H9 (cell line): ENCODE measurements at regions not wholly inside any gene's neighbourhood (a gene's known extent, or its start where the extent isn't known, plus 50 kb on each side); places are given as distances from the start of the nearest gene placed in this dataset.

ENCODE experiments used
- DNase-seq: peaks from one replicate; pipeline ENCODE4 v3.0.0-alpha.2; 2017
- H2AFZ ChIP-seq: one replicate; pipeline ENCODE4 v1.6.1; 2013; ENCODE audit warnings: mild to moderate bottlenecking, low read length, control low read depth, moderate library complexity
- H2AK5ac ChIP-seq: 2 replicates; pipeline ENCODE4 v1.6.1; 2013; ENCODE audit warnings: low read length, control low read depth, mixed read lengths; ENCODE audit not compliant: insufficient read length
- H2BK120ac ChIP-seq: one replicate; pipeline ENCODE4 v1.6.1; 2013; ENCODE audit warnings: low read depth, mild to moderate bottlenecking, low read length, control low read depth, inconsistent platforms; ENCODE audit not compliant: poor library complexity, severe bottlenecking
- H2BK12ac ChIP-seq: 2 replicates; pipeline ENCODE4 v1.6.1; 2013; ENCODE audit warnings: low read length, control low read depth, mixed read lengths, low read depth; ENCODE audit not compliant: insufficient read length
- H2BK15ac ChIP-seq: 2 replicates; pipeline ENCODE4 v1.6.1; 2013; ENCODE audit warnings: low read depth, low read length, control low read depth
- H2BK20ac ChIP-seq: one replicate; pipeline ENCODE4 v1.6.1; 2013; ENCODE audit warnings: low read depth, mild to moderate bottlenecking, low read length, control low read depth, inconsistent platforms; ENCODE audit not compliant: poor library complexity, severe bottlenecking
- H2BK5ac ChIP-seq: 2 replicates; pipeline ENCODE4 v1.6.1; 2013; ENCODE audit warnings: low read length, control low read depth, mixed read lengths; ENCODE audit not compliant: insufficient read length
- H3K14ac ChIP-seq: 2 replicates; pipeline ENCODE4 v1.6.1; 2013; ENCODE audit warnings: low read length, control low read depth; ENCODE audit not compliant: insufficient read depth
- H3K18ac ChIP-seq: 2 replicates; pipeline ENCODE4 v1.6.1; 2013; ENCODE audit warnings: low read depth, mild to moderate bottlenecking, mixed read lengths, low read length, control low read depth; ENCODE audit not compliant: insufficient read length
- H3K23ac ChIP-seq: 2 replicates; pipeline ENCODE4 v1.6.1; 2013; ENCODE audit warnings: low read length, control low read depth, mixed read lengths, low read depth; ENCODE audit not compliant: insufficient read length
- H3K23me2 ChIP-seq: 2 replicates; pipeline ENCODE4 v1.6.1; 2013; ENCODE audit warnings: low read depth, mild to moderate bottlenecking, mixed read lengths, low read length, control low read depth; ENCODE audit not compliant: insufficient read length, poor library complexity, severe bottlenecking
- H3K27ac ChIP-seq: 2 replicates; pipeline ENCODE4 v1.5.1; 2013; ENCODE audit warnings: low read length, control low read depth, mixed read lengths, low read depth; ENCODE audit not compliant: insufficient read length
- H3K27me3 ChIP-seq: 2 replicates; pipeline ENCODE4 v1.6.1; 2013; ENCODE audit warnings: low read length, control low read depth, inconsistent platforms; ENCODE audit not compliant: insufficient read depth
- H3K4ac ChIP-seq: 2 replicates; pipeline ENCODE4 v1.6.1; 2013; ENCODE audit warnings: low read depth, mild to moderate bottlenecking, control low read depth, inconsistent platforms, low read length, moderate library complexity
- H3K4me1 ChIP-seq: 2 replicates; pipeline ENCODE4 v1.6.1; 2013; ENCODE audit warnings: low read length, control low read depth, inconsistent platforms; ENCODE audit not compliant: insufficient read depth
- H3K4me2 ChIP-seq: 2 replicates; pipeline ENCODE4 v1.6.1; 2013; ENCODE audit warnings: low read length, control low read depth, mixed read lengths; ENCODE audit not compliant: insufficient read length, insufficient read depth
- H3K56ac ChIP-seq: 2 replicates; pipeline ENCODE4 v1.6.1; 2013; ENCODE audit warnings: low read depth, mild to moderate bottlenecking, mixed read lengths, low read length, control low read depth; ENCODE audit not compliant: insufficient read length
- H3K79me1 ChIP-seq: 2 replicates; pipeline ENCODE4 v1.6.1; 2013; ENCODE audit warnings: low read depth, mild to moderate bottlenecking, moderate library complexity, low read length, control low read depth, inconsistent platforms; ENCODE audit not compliant: insufficient read depth, poor library complexity, severe bottlenecking
- H3K79me2 ChIP-seq: 2 replicates; pipeline ENCODE4 v1.6.1; 2013; ENCODE audit warnings: low read length, control low read depth, inconsistent platforms; ENCODE audit not compliant: insufficient read depth
- H3K9ac ChIP-seq: 2 replicates; pipeline ENCODE4 v1.6.1; 2013; ENCODE audit warnings: low read length, control low read depth, mixed read lengths; ENCODE audit not compliant: insufficient read length; ENCODE audit errors: extremely low read depth
- H3K9me3 ChIP-seq: one replicate; pipeline ENCODE4 v1.6.1; 2013; ENCODE audit warnings: low read depth, low read length, inconsistent platforms; ENCODE audit not compliant: control insufficient read depth
- H3T11ph ChIP-seq: one replicate; pipeline ENCODE4 v1.6.1; 2013; ENCODE audit warnings: mild to moderate bottlenecking, low read length, control low read depth, inconsistent platforms
- H4K20me1 ChIP-seq: one replicate; pipeline ENCODE4 v1.6.1; 2013; ENCODE audit not compliant: control insufficient read depth, insufficient read length, insufficient read depth
- H4K5ac ChIP-seq: 2 replicates; pipeline ENCODE4 v1.6.1; 2013; ENCODE audit warnings: low read depth, mild to moderate bottlenecking, mixed read lengths, low read length, control low read depth; ENCODE audit not compliant: insufficient read length
- H4K8ac ChIP-seq: replicated peaks from 2 replicates; pipeline ENCODE4 v1.6.1; 2013; ENCODE audit warnings: low read length, control low read depth, mixed read lengths, low read depth; ENCODE audit not compliant: insufficient read length
- H4K91ac ChIP-seq: 2 replicates; pipeline ENCODE4 v1.6.1; 2013; ENCODE audit warnings: low read depth, mild to moderate bottlenecking, moderate library complexity, mixed read lengths, low read length, control low read depth; ENCODE audit not compliant: insufficient read length
- H3K27ac Mint-ChIP-seq, 3 experiments: 2 replicates in 2 of 3; 3 replicates in 1 of 3; pipeline ENCODE4 v1.8.0; 2020 to 2021; ENCODE audit warnings: mixed read lengths in 3 of 3, mild to moderate bottlenecking in 1 of 3, moderate library complexity in 1 of 3
- H3K27me3 Mint-ChIP-seq: 2 replicates; pipeline ENCODE4 v1.8.0; 2021; ENCODE audit warnings: low read depth, mild to moderate bottlenecking, moderate library complexity, mixed read lengths
- H3K36me3 Mint-ChIP-seq, 3 experiments: 2 replicates in 2 of 3; 3 replicates in 1 of 3; pipeline ENCODE4 v1.8.0; 2020 to 2021; ENCODE audit warnings: low read depth in 3 of 3, mixed read lengths in 3 of 3; ENCODE audit not compliant: insufficient read depth in 1 of 3
- H3K4me1 Mint-ChIP-seq, 2 experiments: 2 replicates each; pipeline ENCODE4 v1.8.0; 2020; ENCODE audit warnings: mixed read lengths in 2 of 2
- H3K4me3 Mint-ChIP-seq, 2 experiments: 2 replicates in 1 of 2; 3 replicates in 1 of 2; pipeline ENCODE4 v1.8.0; 2020 to 2021; ENCODE audit warnings: mild to moderate bottlenecking in 2 of 2, mixed read lengths in 2 of 2, moderate library complexity in 1 of 2
- H3K9me3 Mint-ChIP-seq, 2 experiments: 2 replicates in 1 of 2; 3 replicates in 1 of 2; pipeline ENCODE4 v1.8.0; 2020; ENCODE audit warnings: mild to moderate bottlenecking in 2 of 2, mixed read lengths in 2 of 2, moderate library complexity in 1 of 2
- CTCF ChIP-seq: fragments of 200-600 bp; sonication (generic); conservative IDR thresholded peaks from 3 replicates; pipeline ENCODE4 v1.8.0; 2021; ENCODE audit warnings: antibody characterized with exemption, mild to moderate bottlenecking
- WGBS: extraction: QIAGEN DNeasy Blood & Tissue Kit; methylation state at CpG from one replicate; pipeline ENCODE4 v1.1.7; 2013; ENCODE audit warnings: missing lambda C conversion rate, low lambda C conversion rate, mixed read lengths; ENCODE audit not compliant: insufficient read length; ENCODE audit errors: extremely low coverage; 5-methylcytosine and 5-hydroxymethylcytosine counted together

- no peak overlapping the region for H3K9ac ChIP-seq
- no peak overlapping the region for H2AK5ac ChIP-seq
- H3K18ac ChIP-seq: no peak overlapping the region
- no peak overlapping the region for H2BK5ac ChIP-seq
- H2BK120ac ChIP-seq: no peak overlapping the region
- H3K79me2 ChIP-seq: no peaks in the 10 kb centered on the region
- H3K9me3 ChIP-seq: peaks cover 8% of the 10 kb centered on the region
- H3K23ac ChIP-seq: no peak overlapping the region
- peaks cover 16 to 19% of the 10 kb centered on the region in 2 experiments for H3K9me3 Mint-ChIP-seq
- no peak overlapping the region for H2BK12ac ChIP-seq
- no peaks in the 10 kb centered on the region for H4K20me1 ChIP-seq
- no peaks in the 10 kb centered on the region for H3K4me1 ChIP-seq
- H3K56ac ChIP-seq: no peak overlapping the region
- H3K4me1 Mint-ChIP-seq: no peaks in the 10 kb centered on the region
- no peak overlapping the region for H4K5ac ChIP-seq
- H3K23me2 ChIP-seq: no peaks in the 10 kb centered on the region
- H4K91ac ChIP-seq: no peak overlapping the region
- H2AFZ ChIP-seq: no peak overlapping the region
- no peak for TF ChIP-seq CTCF
- no peak overlapping the region for H3K4me3 Mint-ChIP-seq
- no peak overlapping the region for H4K8ac ChIP-seq
- H3K79me1 ChIP-seq: no peaks in the 10 kb centered on the region
- no peaks in the 10 kb centered on the region for H3K27me3 Mint-ChIP-seq
- no peak overlapping the region for H3K27ac Mint-ChIP-seq
- H3K14ac ChIP-seq: no peak overlapping the region
- no peak for DNase-seq
- H2BK15ac ChIP-seq: no peak overlapping the region
- H2BK20ac ChIP-seq: no peak overlapping the region
- H3T11ph ChIP-seq: no peak overlapping the region
- peaks cover 12 to 18% (median 13%) of the 10 kb centered on the region in 3 experiments for H3K36me3 Mint-ChIP-seq
- no CpG with 5 or more reads among the region's 7 CpGs for WGBS
- no peak overlapping the region for H3K27ac ChIP-seq
- no peak overlapping the region for H3K4ac ChIP-seq
- no peaks in the 10 kb centered on the region for H3K27me3 ChIP-seq
- H3K4me2 ChIP-seq: no peak overlapping the region
These were observed 233.5 kb upstream of the WWC1 start for GRCh38 chr5:168057905-168058304.
